Effector memory CD4-positive, alpha-beta T cell (primary cell): ENCODE measurements at regions not wholly inside any gene's neighbourhood (a gene's known extent, or its start where the extent isn't known, plus 50 kb on each side); places are given as distances from the start of the nearest gene placed in this dataset.

ENCODE experiments used
- DNase-seq, 3 donors: peaks; one replicate each; pipeline ENCODE4 v3.0.0-alpha.2; 2020
- H3K27ac ChIP-seq: 2 replicates; pipeline ENCODE4 v1.7.0; 2013; ENCODE audit warnings: mild to moderate bottlenecking, low read length, moderate library complexity; ENCODE audit not compliant: insufficient read depth, poor library complexity, severe bottlenecking
- H3K27me3 ChIP-seq: replicated peaks from 2 replicates; pipeline ENCODE4 v1.7.0; 2013; ENCODE audit warnings: mild to moderate bottlenecking, low read length; ENCODE audit not compliant: insufficient read depth, control insufficient read depth, poor library complexity, severe bottlenecking
- H3K36me3 ChIP-seq: 2 replicates; pipeline ENCODE4 v1.7.0; 2013; ENCODE audit warnings: mild to moderate bottlenecking, low read length, moderate library complexity; ENCODE audit not compliant: control insufficient read depth, insufficient read depth
- H3K4me1 ChIP-seq: 2 replicates; pipeline ENCODE4 v1.7.0; 2013; ENCODE audit warnings: low read length, mild to moderate bottlenecking; ENCODE audit not compliant: control insufficient read depth, insufficient read depth, poor library complexity, severe bottlenecking
- H3K4me3 ChIP-seq: 2 replicates; pipeline ENCODE4 v1.7.0; 2013; ENCODE audit warnings: low read length, low read depth, mild to moderate bottlenecking; ENCODE audit not compliant: insufficient read depth, poor library complexity, severe bottlenecking
- H3K9me3 ChIP-seq: 2 replicates; pipeline ENCODE4 v1.7.0; 2013; ENCODE audit warnings: mild to moderate bottlenecking, low read length, moderate library complexity; ENCODE audit not compliant: control insufficient read depth

DNA sequence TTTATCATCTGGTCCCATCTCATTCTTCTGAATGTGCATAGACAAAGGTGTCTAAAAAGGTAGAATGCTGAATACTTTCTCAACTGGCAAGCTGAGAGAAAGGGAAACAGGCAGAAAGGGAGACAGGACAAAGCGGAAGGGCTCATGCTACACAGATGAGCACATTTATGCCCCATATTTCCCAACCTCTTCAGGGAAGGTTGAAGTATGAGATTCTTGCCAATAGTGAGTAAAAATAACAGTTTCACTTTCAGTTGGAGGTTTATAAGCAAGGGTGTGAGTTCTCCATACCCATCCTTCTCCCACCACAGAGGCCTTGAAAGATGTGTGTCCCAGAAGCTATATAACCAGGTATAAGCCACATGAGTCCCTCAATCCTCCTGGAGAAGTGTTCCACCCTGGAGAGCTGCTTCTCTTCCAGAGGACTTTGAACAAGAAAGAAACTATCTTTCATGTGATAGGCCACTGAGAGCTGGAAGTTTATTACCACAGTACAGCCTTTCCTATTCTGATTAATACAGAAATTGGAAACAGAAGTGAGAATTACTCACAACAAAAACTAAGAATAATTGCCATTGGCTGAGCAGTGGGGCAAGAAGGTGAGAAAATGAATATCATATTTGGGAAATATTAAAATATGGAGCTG, 709.4 kb upstream of the NR2F2 start:
- H3K4me3 ChIP-seq, result no peak overlapping the region
- H3K9me3 ChIP-seq, result no peaks in the 10 kb centered on the region
- H3K27ac ChIP-seq, result no peak overlapping the region
- no peaks in the 10 kb centered on the region for H3K4me1 ChIP-seq
- no peaks in the 10 kb centered on the region for H3K36me3 ChIP-seq
- no peak for DNase-seq
- no peaks in the 10 kb centered on the region for H3K27me3 ChIP-seq

DNA sequence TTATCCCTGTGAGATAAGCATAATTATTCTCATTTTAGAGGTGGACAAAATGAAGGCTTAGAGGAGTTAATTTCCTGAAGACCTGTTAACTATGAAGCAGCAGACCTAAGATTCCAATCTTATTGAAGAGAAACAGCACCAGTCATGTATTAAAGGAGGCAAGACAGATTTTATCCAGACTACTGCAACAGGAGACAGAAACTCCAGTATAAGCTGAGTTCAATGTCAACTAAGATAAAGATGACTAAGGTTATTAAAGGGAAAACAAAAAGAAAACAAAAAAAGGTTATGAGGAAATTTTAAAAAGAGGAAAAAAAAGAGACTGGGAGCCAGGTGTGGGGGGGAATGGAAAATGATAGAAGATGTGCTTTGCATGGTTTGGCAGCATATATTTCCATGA, 707.7 kb upstream of the NR2F2 start:
- H3K4me3 ChIP-seq, result no peak overlapping the region
- DNase-seq, result no peak

DNA sequence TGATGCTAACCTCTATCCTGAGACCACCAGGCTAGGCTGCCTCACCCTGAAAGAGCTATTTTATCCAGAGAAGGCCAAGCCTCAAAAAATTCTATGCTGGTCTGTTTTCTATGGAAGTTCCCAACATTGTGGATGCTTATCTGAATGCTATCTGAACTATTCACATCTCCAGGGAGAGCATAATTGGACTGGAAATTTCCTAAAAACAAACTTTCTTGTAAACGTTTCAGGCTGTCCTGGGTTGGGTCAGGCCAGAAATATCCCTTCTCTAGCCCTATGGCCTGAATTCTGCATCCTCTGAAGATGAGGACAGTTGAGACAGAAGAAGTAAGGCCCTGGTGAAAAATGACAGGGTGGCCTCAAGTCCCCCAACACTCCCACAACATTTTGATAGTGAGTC, 706.4 kb upstream of the NR2F2 start:
- H3K4me3 ChIP-seq, result no peak overlapping the region
- H3K9me3 ChIP-seq, result peaks cover 3% of the 10 kb centered on the region
- H3K36me3 ChIP-seq, result no peaks in the 10 kb centered on the region
- no peak for DNase-seq
- no peaks in the 10 kb centered on the region for H3K4me1 ChIP-seq
- no peaks in the 10 kb centered on the region for H3K27me3 ChIP-seq
- H3K27ac ChIP-seq, result no peak overlapping the region

More for the DNA sequence above, 707.7 kb upstream of the NR2F2 start:
- H3K9me3 ChIP-seq, result peaks cover 3% of the 10 kb centered on the region
- H3K36me3 ChIP-seq, result no peaks in the 10 kb centered on the region
- no peaks in the 10 kb centered on the region for H3K4me1 ChIP-seq
- no peaks in the 10 kb centered on the region for H3K27me3 ChIP-seq
- H3K27ac ChIP-seq, result no peak overlapping the region

DNA sequence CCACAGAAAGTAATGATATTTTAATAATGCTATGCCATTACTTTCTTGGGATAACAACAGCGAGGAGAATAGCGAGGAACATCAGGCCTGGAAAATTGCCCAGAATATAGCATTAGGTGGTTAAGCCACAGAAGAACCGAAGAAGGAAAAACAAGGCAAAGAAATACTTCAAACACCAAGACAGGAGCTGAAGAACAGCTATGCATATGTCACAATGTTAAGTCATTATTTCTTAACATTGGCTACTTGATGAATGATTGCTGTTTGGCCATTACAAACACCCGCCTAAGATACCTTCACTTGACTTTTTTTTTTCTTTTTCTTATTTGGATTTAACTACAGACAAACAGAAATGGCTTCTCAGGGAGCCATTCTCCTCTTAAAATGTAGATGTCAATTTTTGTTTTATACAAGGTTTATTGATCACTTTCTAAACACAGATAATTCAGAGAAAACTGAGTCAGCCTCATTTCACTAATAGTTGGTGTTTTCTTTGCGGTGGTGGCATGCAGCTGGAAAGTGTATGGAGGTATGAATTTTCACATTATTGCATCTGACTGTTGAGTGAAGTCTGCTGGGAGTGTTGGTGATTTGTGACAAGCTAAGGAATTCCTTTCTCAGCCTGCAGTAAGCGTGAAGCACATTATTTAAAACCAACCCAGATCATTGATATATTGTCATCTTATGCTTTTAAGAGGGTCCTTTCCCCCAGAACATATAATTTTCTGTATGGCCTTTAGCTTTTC, 705.7 kb upstream of the NR2F2 start:
- H3K4me3 ChIP-seq, result no peak overlapping the region
- H3K9me3 ChIP-seq, result peaks cover 3% of the 10 kb centered on the region
- DNase-seq, result no peak
- H3K36me3 ChIP-seq, result no peaks in the 10 kb centered on the region
- no peaks in the 10 kb centered on the region for H3K4me1 ChIP-seq
- no peaks in the 10 kb centered on the region for H3K27me3 ChIP-seq
- H3K27ac ChIP-seq, result no peak overlapping the region

DNA sequence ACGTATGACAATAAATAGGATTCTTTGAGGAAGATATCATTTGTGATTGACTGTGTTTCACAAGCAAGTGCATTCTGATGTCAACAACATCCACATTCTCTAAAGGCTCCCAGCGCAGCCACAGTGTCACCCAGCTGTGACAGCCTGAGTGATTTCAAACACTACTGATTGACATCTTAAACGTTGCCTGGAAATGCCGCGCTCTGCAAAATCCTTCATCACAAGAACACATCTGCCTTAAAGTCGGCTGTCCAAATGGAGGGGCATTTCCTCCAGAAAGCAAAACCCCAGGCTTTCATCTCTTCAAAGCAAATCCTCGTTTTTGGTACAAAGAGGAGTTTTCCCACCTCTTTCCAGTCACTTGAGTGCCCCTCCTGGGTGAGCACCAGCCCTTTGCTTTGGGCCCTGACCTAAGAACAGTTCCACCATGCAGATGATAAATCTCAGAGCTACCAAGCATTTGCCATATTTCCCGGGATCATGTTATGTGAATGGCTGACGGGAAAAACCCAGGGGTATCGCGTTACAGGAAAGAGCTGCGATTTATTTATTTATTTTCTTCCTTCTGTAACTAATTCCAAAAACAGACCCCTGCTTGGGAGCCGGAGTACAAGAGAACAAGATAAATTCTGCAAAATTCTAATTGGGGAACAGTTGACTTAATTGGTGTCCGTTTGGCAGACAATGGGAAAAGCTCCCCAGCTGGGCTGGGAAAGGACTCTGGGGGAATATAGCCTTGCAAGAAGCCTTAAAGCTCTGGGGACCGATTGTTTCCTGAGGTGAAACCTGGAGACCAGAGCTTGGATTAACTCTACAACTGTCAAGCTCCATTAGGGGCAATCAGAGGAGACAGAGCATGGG, 703.8 kb upstream of the NR2F2 start:
- Histone ChIP-seq H3K9me3 (peaks cover 3% of the 10 kb centered on the region), H3K27ac (no peak overlapping the region), H3K4me1 (no peaks in the 10 kb centered on the region), H3K36me3 (no peaks in the 10 kb centered on the region), H3K4me3 (no peak overlapping the region), H3K27me3 (no peaks in the 10 kb centered on the region)
- no peak for DNase-seq

DNA sequence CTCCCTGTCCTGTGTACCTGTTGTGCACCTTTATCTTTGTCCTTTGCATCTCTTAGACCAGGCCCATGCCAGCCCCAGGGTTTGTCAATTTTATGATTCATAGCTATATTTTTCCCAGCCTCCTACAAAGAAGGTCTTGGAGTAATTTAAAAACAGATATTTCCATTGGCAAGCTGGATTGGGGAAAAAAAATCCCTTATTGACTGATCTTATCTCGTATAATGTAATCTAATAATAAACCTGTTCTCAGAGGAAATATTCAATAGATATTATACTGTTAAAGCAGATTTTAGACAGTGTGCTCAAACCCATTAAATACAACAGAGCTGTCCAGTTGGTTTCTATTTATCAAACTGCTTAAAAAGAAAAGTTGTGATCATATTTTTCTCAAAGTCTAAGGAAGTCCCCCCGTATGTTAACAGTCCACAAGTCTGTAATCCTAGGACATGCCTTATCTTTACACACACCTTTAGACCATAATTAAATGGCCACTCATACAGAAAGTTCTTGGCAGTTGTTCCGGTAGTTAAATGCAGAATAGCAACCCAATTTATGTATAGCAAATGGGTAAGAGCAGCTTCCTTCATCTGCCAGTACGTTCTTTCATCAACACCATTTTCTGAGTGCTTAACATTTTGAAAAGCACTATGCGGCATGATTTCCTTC, 700.9 kb upstream of the NR2F2 start:
- DNase-seq, result no peak
- peaks cover 3% of the 10 kb centered on the region for H3K9me3 ChIP-seq
- no peak overlapping the region for H3K4me3 ChIP-seq
- no peaks in the 10 kb centered on the region for H3K4me1 ChIP-seq
- H3K27me3 ChIP-seq, result no peaks in the 10 kb centered on the region
- H3K27ac ChIP-seq, result no peak overlapping the region
- no peaks in the 10 kb centered on the region for H3K36me3 ChIP-seq

DNA sequence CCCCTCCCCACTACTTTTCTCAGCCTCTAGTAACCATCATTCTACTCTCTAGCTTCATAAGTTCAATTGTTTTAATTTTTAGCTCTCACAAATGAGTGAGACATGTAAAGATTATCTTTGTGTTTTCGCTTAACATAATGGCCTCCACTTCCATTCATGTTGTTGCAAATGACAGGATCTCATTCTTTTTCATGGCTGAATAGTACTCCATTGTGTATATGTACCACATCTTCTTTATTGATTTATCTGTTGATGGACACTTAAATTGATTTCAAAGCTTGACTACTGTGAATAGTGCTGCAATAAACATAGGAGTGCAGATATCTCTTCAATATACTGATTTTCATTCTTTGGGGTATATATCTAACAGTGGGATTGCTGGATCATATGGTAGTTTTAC, 699.8 kb upstream of the NR2F2 start:
- Histone ChIP-seq H3K4me1 (no peaks in the 10 kb centered on the region), H3K27ac (no peak overlapping the region), H3K27me3 (no peaks in the 10 kb centered on the region), H3K36me3 (no peaks in the 10 kb centered on the region), H3K9me3 (peaks cover 3% of the 10 kb centered on the region), H3K4me3 (no peak overlapping the region)
- no peak for DNase-seq

DNA sequence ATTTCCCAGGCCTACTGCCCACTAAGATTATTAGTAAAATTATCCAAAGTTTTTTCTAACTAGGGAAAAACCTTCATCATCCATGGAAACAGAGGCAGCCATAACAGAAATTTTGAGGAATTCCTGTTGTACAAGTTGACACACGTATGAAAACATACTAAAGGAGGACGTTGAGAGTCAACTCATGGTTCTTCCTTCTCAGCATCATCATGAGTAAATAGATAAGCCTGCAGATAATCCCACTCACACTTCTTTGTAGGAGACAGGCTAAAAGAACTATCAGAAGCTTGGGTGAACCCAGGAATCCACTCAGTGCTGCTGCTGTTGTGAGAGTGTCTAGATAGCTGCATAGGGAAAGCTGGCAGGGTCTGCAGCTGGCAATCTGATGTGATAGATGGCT, 694.8 kb upstream of the NR2F2 start:
- no peaks in the 10 kb centered on the region for H3K4me1 ChIP-seq
- DNase-seq, result no peak
- no peak overlapping the region for H3K27ac ChIP-seq
- H3K4me3 ChIP-seq, result no peak overlapping the region
- no peaks in the 10 kb centered on the region for H3K36me3 ChIP-seq
- no peaks in the 10 kb centered on the region for H3K9me3 ChIP-seq
- no peaks in the 10 kb centered on the region for H3K27me3 ChIP-seq

DNA sequence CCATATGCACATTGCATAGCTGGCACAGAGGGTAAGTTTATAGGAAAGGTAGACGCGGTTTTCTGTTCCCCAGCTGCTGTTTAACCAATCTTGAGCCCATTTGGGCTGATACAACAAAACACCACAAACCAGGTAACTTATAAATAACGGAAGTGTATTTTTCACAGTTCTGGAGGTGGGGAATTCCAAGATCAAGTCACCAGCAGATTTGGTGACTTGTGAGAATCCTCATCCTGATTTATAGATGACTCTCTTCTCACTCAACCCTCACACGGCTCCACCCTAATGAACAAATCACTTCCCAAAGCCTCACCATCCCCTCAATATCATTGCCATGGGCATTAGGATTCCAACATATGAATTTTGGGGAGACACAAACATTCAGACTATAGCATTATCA, 694.4 kb upstream of the NR2F2 start:
- Histone ChIP-seq H3K27ac (no peak overlapping the region), H3K4me1 (no peaks in the 10 kb centered on the region), H3K9me3 (no peaks in the 10 kb centered on the region), H3K4me3 (no peak overlapping the region), H3K36me3 (no peaks in the 10 kb centered on the region), H3K27me3 (no peaks in the 10 kb centered on the region)
- DNase-seq, result no peak
